B cell (primary cell): ENCODE measurements at regions not wholly inside any gene's neighbourhood (a gene's known extent, or its start where the extent isn't known, plus 50 kb on each side); places are given as distances from the start of the nearest gene placed in this dataset.

Experiments used
- EZH2 ChIP-seq: IDR thresholded peaks from 2 replicates; pipeline ENCODE4 v1.6.1; 2012; ENCODE audit warnings: borderline replicate concordance, low read depth, mild to moderate bottlenecking, moderate library complexity, low read length; ENCODE audit not compliant: insufficient read depth, poor library complexity, severe bottlenecking
- TF ChIP-seq, protein P1 (sequence below): fragments of 200-600 bp; IDR thresholded peaks from one replicate; pipeline ENCODE4 v1.8.0; 2022; ENCODE audit warnings: antibody characterized with exemption, mild to moderate bottlenecking

DNA sequence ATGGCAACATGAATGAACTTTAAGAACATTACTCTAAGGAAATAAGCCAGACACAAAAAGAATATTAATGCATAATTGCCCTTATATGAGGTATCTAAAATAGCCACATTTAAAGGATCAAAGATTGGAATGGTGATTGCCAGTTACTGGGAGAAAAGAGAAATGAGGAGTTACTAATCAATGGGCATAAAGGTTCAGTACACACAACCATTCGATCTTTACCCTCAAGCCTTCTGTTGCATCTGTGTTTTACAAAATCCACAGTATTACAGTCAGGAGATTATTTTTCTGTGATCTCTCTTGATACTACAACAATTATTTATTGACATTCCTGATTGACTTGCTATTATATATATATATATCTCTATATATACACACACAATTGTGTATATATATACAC is 310.0 kb upstream of the SLITRK5 start:
- TF ChIP-seq EZH2, result no peak
- TF ChIP-seq, protein P1, sequence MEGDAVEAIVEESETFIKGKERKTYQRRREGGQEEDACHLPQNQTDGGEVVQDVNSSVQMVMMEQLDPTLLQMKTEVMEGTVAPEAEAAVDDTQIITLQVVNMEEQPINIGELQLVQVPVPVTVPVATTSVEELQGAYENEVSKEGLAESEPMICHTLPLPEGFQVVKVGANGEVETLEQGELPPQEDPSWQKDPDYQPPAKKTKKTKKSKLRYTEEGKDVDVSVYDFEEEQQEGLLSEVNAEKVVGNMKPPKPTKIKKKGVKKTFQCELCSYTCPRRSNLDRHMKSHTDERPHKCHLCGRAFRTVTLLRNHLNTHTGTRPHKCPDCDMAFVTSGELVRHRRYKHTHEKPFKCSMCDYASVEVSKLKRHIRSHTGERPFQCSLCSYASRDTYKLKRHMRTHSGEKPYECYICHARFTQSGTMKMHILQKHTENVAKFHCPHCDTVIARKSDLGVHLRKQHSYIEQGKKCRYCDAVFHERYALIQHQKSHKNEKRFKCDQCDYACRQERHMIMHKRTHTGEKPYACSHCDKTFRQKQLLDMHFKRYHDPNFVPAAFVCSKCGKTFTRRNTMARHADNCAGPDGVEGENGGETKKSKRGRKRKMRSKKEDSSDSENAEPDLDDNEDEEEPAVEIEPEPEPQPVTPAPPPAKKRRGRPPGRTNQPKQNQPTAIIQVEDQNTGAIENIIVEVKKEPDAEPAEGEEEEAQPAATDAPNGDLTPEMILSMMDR, result no peak
